K562 (cell line): ENCODE measurements at regions not wholly inside any gene's neighbourhood (a gene's known extent, or its start where the extent isn't known, plus 50 kb on each side); places are given as distances from the start of the nearest gene placed in this dataset.

Source experiments
- BHLHE40 ChIP-seq: IDR thresholded peaks from 2 replicates; pipeline ENCODE4 v1.6.1; 2011; ENCODE audit warnings: low read length, improper control_type of control experiment
- CHD4 ChIP-seq: fragments of 200-600 bp; sonication (generic); IDR thresholded peaks from 3 replicates; pipeline ENCODE4 v1.6.1; 2012; ENCODE audit warnings: low read depth, mild to moderate bottlenecking, mixed read lengths, low read length, inconsistent platforms; ENCODE audit not compliant: insufficient read depth, insufficient replicate concordance, poor library complexity, severe bottlenecking
- DPF2 ChIP-seq: fragments of 450-650 bp; IDR thresholded peaks from 2 replicates; pipeline ENCODE4 v1.6.1; 2016
- HNRNPLL ChIP-seq: fragments of 200-400 bp; formaldehyde crosslinking; IDR thresholded peaks from 2 replicates; pipeline ENCODE4 v1.6.1; 2017; ENCODE audit warnings: low read length, low read depth, mild to moderate bottlenecking; ENCODE audit not compliant: poor library complexity, severe bottlenecking
- IRF2 ChIP-seq: sonication (generic); formaldehyde crosslinking; IDR thresholded peaks from 2 replicates; pipeline ENCODE4 v1.8.1; 2022; ENCODE audit warnings: mild to moderate bottlenecking, missing genetic modification reagents
- KDM5B ChIP-seq: fragments of 200-600 bp; sonication (generic); IDR thresholded peaks from 2 replicates; pipeline ENCODE4 v1.6.1; 2012; ENCODE audit warnings: low read depth, mild to moderate bottlenecking, moderate library complexity, low read length, control low read depth, inconsistent platforms; ENCODE audit not compliant: insufficient replicate concordance
- MAFG ChIP-seq: fragments of 450-650 bp; conservative IDR thresholded peaks from 2 replicates; pipeline ENCODE4 v1.6.1; 2016; ENCODE audit warnings: missing genetic modification characterization, missing compliant biosample characterization
- MCM7 ChIP-seq, 2 experiments: fragments of 450-650 bp; IDR thresholded peaks; 2 replicates each; pipeline ENCODE4 v1.6.1; 2016 to 2018
- MNT ChIP-seq, 2 experiments: fragments of 450-650 bp; conservative IDR thresholded peaks; 2 replicates each; pipeline ENCODE4 v1.6.1; 2017; ENCODE audit warnings: mild to moderate bottlenecking in 2 of 2, moderate library complexity in 2 of 2
- NBN ChIP-seq: fragments of 450-650 bp; IDR thresholded peaks from 2 replicates; pipeline ENCODE4 v1.6.1; 2016; ENCODE audit warnings: low read depth, mild to moderate bottlenecking
- RAD51 ChIP-seq: fragments of 450-650 bp; IDR thresholded peaks from 2 replicates; pipeline ENCODE4 v1.7.1; 2016; ENCODE audit warnings: low read depth, mild to moderate bottlenecking, borderline replicate concordance
- RUNX1 ChIP-seq: sonication (generic); IDR thresholded peaks from 2 replicates; pipeline ENCODE4 v1.6.1; 2016; ENCODE audit warnings: antibody characterized with exemption, low read depth
- SREBF1 ChIP-seq: fragments of 150-350 bp; IDR thresholded peaks from 2 replicates; pipeline ENCODE4 v1.6.1; 2014; ENCODE audit warnings: antibody characterized with exemption, low read depth, low read length, borderline replicate concordance
- TCF3 ChIP-seq: sonication (generic); formaldehyde crosslinking; IDR thresholded peaks from 2 replicates; pipeline ENCODE4 v1.4.0; 2020; ENCODE audit warnings: mild to moderate bottlenecking, missing genetic modification reagents
- ZNF121 ChIP-seq: sonication (generic); formaldehyde crosslinking; conservative IDR thresholded peaks from 2 replicates; pipeline ENCODE4 v1.8.0; 2022; ENCODE audit warnings: missing genetic modification reagents
- ZNF263 ChIP-seq: sonication (generic); formaldehyde crosslinking; IDR thresholded peaks from 2 replicates; pipeline ENCODE4 v1.8.0; 2022; ENCODE audit warnings: mild to moderate bottlenecking, missing genetic modification reagents, borderline replicate concordance
- ZNF695 ChIP-seq: fragments of 450-650 bp; formaldehyde crosslinking; IDR thresholded peaks from 2 replicates; pipeline ENCODE4 v1.4.0; 2020; ENCODE audit warnings: mild to moderate bottlenecking, moderate library complexity
- ZNF75A ChIP-seq: fragments of 450-650 bp; formaldehyde crosslinking; IDR thresholded peaks from 2 replicates; pipeline ENCODE4 v1.4.0; 2020; ENCODE audit warnings: mild to moderate bottlenecking
- ZNF830 ChIP-seq: fragments of 250-450 bp; sonication (Bioruptor Pico); IDR thresholded peaks from 2 replicates; pipeline ENCODE4 v1.5.0; 2021; ENCODE audit warnings: mild to moderate bottlenecking
- TF ChIP-seq, protein P1 (sequence below): fragments of 250-450 bp; sonication (Bioruptor Pico); IDR thresholded peaks from 2 replicates; pipeline ENCODE4 v1.4.0; 2020; ENCODE audit warnings: mild to moderate bottlenecking, moderate library complexity, borderline replicate concordance
- TF ChIP-seq, protein P2 (sequence below): sonication (generic); formaldehyde crosslinking; IDR thresholded peaks from 2 replicates; pipeline ENCODE4 v1.9.0; 2022; ENCODE audit warnings: mild to moderate bottlenecking, missing genetic modification reagents
- TF ChIP-seq, protein P3 (sequence below): sonication (generic); formaldehyde crosslinking; IDR thresholded peaks from 2 replicates; pipeline ENCODE4 v1.9.0; 2022; ENCODE audit warnings: mild to moderate bottlenecking, missing genetic modification reagents
- TF ChIP-seq, protein P4 (sequence below): IDR thresholded peaks from 3 replicates; pipeline ENCODE4 v1.6.1; 2011; ENCODE audit warnings: borderline replicate concordance, mild to moderate bottlenecking; ENCODE audit not compliant: insufficient read length, insufficient read depth

DNA sequence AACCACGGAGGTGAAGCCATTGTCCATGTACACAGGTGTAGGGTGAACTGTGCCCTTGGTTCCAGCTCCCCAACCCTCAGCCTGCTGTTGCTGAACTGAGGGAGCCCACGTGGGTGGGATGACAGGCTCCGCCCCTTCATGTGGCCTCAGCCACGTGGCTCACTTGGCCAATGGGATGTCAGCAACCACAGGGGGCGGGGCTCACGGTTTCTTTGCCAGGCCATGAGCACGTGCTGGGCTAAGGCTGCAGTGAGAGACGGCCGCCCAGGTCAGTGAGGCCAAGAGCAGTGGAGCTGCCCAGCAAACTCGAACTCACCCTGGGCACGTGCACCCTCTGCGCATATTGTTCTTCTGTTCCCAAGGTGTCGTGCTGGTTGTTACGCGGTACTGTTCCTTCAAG lies 282.6 kb downstream of the IRF8 start (continued):
- TF ChIP-seq, protein P1, sequence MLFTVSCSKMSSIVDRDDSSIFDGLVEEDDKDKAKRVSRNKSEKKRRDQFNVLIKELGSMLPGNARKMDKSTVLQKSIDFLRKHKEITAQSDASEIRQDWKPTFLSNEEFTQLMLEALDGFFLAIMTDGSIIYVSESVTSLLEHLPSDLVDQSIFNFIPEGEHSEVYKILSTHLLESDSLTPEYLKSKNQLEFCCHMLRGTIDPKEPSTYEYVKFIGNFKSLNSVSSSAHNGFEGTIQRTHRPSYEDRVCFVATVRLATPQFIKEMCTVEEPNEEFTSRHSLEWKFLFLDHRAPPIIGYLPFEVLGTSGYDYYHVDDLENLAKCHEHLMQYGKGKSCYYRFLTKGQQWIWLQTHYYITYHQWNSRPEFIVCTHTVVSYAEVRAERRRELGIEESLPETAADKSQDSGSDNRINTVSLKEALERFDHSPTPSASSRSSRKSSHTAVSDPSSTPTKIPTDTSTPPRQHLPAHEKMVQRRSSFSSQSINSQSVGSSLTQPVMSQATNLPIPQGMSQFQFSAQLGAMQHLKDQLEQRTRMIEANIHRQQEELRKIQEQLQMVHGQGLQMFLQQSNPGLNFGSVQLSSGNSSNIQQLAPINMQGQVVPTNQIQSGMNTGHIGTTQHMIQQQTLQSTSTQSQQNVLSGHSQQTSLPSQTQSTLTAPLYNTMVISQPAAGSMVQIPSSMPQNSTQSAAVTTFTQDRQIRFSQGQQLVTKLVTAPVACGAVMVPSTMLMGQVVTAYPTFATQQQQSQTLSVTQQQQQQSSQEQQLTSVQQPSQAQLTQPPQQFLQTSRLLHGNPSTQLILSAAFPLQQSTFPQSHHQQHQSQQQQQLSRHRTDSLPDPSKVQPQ (CRISPR knock-in tag) = no peak
- TF ChIP-seq ZNF121 (CRISPR knock-in tag) = no peak
- TF ChIP-seq MNT (conservative IDR thresholded peaks at IDR 0.05) = peak; percentile 44 to 49; a peak in 2 of 4 replicates
- TF ChIP-seq, protein P2, sequence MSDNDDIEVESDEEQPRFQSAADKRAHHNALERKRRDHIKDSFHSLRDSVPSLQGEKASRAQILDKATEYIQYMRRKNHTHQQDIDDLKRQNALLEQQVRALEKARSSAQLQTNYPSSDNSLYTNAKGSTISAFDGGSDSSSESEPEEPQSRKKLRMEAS (CRISPR knock-in tag) = peak; percentile 50
- no peak for TF ChIP-seq ZNF263 (CRISPR knock-in tag)
- no peak for TF ChIP-seq DPF2
- no peak for TF ChIP-seq TCF3 (CRISPR knock-in tag)
- TF ChIP-seq CHD4 = no peak
- TF ChIP-seq RUNX1 = no peak
- no peak for TF ChIP-seq NBN
- no peak for TF ChIP-seq KDM5B
- TF ChIP-seq ZNF830 (CRISPR knock-in tag) = no peak
- TF ChIP-seq ZNF695 (CRISPR knock-in tag) = no peak
- TF ChIP-seq, protein P3, sequence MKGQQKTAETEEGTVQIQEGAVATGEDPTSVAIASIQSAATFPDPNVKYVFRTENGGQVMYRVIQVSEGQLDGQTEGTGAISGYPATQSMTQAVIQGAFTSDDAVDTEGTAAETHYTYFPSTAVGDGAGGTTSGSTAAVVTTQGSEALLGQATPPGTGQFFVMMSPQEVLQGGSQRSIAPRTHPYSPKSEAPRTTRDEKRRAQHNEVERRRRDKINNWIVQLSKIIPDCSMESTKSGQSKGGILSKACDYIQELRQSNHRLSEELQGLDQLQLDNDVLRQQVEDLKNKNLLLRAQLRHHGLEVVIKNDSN = peak; percentile 88
- no peak for TF ChIP-seq IRF2 (CRISPR knock-in tag)
- no peak for TF ChIP-seq ZNF75A
- TF ChIP-seq HNRNPLL = no peak
- no peak for TF ChIP-seq BHLHE40
- no peak for TF ChIP-seq MAFG
- no peak for TF ChIP-seq SREBF1
- peak; percentile 74 for TF ChIP-seq RAD51
- no peak for TF ChIP-seq MCM7 (IDR thresholded peaks at IDR 0.05)
- TF ChIP-seq, protein P4, sequence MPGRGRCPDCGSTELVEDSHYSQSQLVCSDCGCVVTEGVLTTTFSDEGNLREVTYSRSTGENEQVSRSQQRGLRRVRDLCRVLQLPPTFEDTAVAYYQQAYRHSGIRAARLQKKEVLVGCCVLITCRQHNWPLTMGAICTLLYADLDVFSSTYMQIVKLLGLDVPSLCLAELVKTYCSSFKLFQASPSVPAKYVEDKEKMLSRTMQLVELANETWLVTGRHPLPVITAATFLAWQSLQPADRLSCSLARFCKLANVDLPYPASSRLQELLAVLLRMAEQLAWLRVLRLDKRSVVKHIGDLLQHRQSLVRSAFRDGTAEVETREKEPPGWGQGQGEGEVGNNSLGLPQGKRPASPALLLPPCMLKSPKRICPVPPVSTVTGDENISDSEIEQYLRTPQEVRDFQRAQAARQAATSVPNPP = no peak
